ENCODE measurements at regions not wholly inside any gene's neighbourhood (a gene's known extent, or its start where the extent isn't known, plus 50 kb on each side); places are given as distances from the start of the nearest gene placed in this dataset.

GRCh38 chr20:16107172-16107870 is 465.9 kb downstream of the KIF16B start:
- H3K4me3 ChIP-seq (ENCODE audit: low read length in 2 of 2), result no peak overlapping the region
- H3K36me3 ChIP-seq (replicated peaks in 1 of 2; ENCODE audit: control insufficient read depth in 2 of 2, insufficient read depth in 2 of 2, low read length in 2 of 2), result no peaks in the 10 kb centered on the region
- H3K23ac ChIP-seq (ENCODE audit: low read depth, low read length, poor library complexity), result no peak overlapping the region
- H4K8ac ChIP-seq (ENCODE audit: low read depth, low read length), result no peak overlapping the region
- H2AK5ac ChIP-seq (ENCODE audit: low read depth, low read length), result no peak overlapping the region
- H3K27me3 ChIP-seq (ENCODE audit: control insufficient read depth in 3 of 3, insufficient read depth in 3 of 3, low read depth in 1 of 3, low read length in 3 of 3), result peaks cover 0 to 9% (median 0%) of the 10 kb centered on the region in 3 experiments
- WGBS, 2 donors (ENCODE audit: extremely low coverage in 2 of 2, insufficient read length in 2 of 2, insufficient replicate concordance in 1 of 2), result no CpG with 5 or more reads among the region's 7 CpGs
- no peak overlapping the region for H2BK5ac ChIP-seq (ENCODE audit: low read length)
- H3K4me2 ChIP-seq (ENCODE audit: insufficient read depth, low read length, poor library complexity, severe bottlenecking), result no peak overlapping the region
- no peak overlapping the region for H3K4ac ChIP-seq (ENCODE audit: low read length)
- no peak overlapping the region for H3K27ac ChIP-seq (replicated peaks; ENCODE audit: low read length)
- DNase-seq (ENCODE audit: low spot score), result no peak
- no peak overlapping the region for H2BK120ac ChIP-seq (ENCODE audit: low read depth, low read length)
- peaks cover 6 to 13% of the 10 kb centered on the region in 2 donors for H3K4me1 ChIP-seq (ENCODE audit: control insufficient read depth in 2 of 2, insufficient read depth in 1 of 2, low read depth in 1 of 2, low read length in 2 of 2)
- no peak overlapping the region for H2BK12ac ChIP-seq (ENCODE audit: low read length)
- no peaks in the 10 kb centered on the region for H3K79me1 ChIP-seq (ENCODE audit: low read depth, low read length)
- H2BK15ac ChIP-seq (ENCODE audit: low read length), result no peak overlapping the region
- H4K91ac ChIP-seq (ENCODE audit: low read depth, low read length, poor library complexity), result no peak overlapping the region
- no peaks in the 10 kb centered on the region for H3K9me3 ChIP-seq (replicated peaks in 1 of 2; ENCODE audit: control insufficient read depth in 2 of 2, insufficient read depth in 1 of 2, low read depth in 1 of 2, low read length in 2 of 2)
- peak overlapping the region; percentile 61 for H2AFZ ChIP-seq (ENCODE audit: low read length)
- no peak overlapping the region for H3K14ac ChIP-seq (ENCODE audit: low read length)
- H3K9ac ChIP-seq (ENCODE audit: low read depth, low read length, poor library complexity), result no peak overlapping the region
- H3K18ac ChIP-seq (ENCODE audit: low read length), result no peak overlapping the region

DNA sequence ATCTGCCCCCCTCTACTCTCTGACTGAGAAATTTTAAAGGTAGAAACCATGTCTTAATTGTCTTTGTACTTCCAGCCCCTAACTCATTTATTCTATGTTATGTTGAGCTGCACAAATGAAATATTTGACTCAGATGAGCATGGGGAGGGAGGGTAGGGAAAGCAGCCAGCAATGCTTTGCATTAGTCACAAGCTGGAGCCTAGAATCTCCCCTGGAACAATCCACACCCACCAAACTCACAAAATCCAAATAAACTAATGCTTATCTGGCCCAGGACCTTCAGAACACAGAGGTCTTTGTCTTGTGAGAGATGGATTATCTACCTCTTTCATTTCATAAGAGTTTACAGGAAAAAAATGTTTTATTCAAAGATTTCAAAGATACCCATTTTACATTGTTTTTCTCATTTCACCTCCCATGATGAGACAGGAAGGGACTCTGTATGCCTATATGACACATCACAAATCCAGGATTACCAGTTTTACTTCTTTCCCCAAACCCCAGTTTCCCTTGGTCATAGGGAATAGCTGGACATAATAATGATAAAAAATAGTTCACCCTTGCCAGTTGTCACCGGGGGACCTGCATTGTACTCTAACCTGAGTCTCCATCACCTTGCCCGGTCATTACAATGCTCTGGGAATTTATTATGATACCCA is 466.9 kb downstream of the KIF16B start:
- Histone ChIP-seq H2BK120ac (ENCODE audit: low read depth, low read length) (no peak overlapping the region), H3K23ac (ENCODE audit: low read depth, low read length, poor library complexity) (no peak overlapping the region), H4K8ac (ENCODE audit: low read depth, low read length) (no peak overlapping the region), H2AK5ac (ENCODE audit: low read depth, low read length) (no peak overlapping the region), H3K4me1 (ENCODE audit: control insufficient read depth in 2 of 2, insufficient read depth in 1 of 2, low read depth in 1 of 2, low read length in 2 of 2) (peaks cover under 1 to 9% of the 10 kb centered on the region in 2 donors), H3K18ac (ENCODE audit: low read length) (no peak overlapping the region), H3K4me3 (ENCODE audit: low read length in 2 of 2) (no peak overlapping the region), H3K36me3 (replicated peaks in 1 of 2; ENCODE audit: control insufficient read depth in 2 of 2, insufficient read depth in 2 of 2, low read length in 2 of 2) (no peaks in the 10 kb centered on the region), H3K14ac (ENCODE audit: low read length) (no peak overlapping the region), H3K9ac (ENCODE audit: low read depth, low read length, poor library complexity) (no peak overlapping the region), H2BK15ac (ENCODE audit: low read length) (no peak overlapping the region), H2BK12ac (ENCODE audit: low read length) (no peak overlapping the region), H3K4me2 (ENCODE audit: insufficient read depth, low read length, poor library complexity, severe bottlenecking) (no peak overlapping the region), H3K79me1 (ENCODE audit: low read depth, low read length) (no peaks in the 10 kb centered on the region), H3K9me3 (replicated peaks in 1 of 2; ENCODE audit: control insufficient read depth in 2 of 2, insufficient read depth in 1 of 2, low read depth in 1 of 2, low read length in 2 of 2) (no peaks in the 10 kb centered on the region), H4K91ac (ENCODE audit: low read depth, low read length, poor library complexity) (no peak overlapping the region), H3K27ac (replicated peaks; ENCODE audit: low read length) (no peak overlapping the region), H2AFZ (ENCODE audit: low read length) (no peak overlapping the region), H3K4ac (ENCODE audit: low read length) (no peak overlapping the region), H2BK5ac (ENCODE audit: low read length) (no peak overlapping the region), H3K27me3 (ENCODE audit: control insufficient read depth in 3 of 3, insufficient read depth in 3 of 3, low read depth in 1 of 3, low read length in 3 of 3) (peaks cover 0 to 9% (median 0%) of the 10 kb centered on the region in 3 experiments)
- no peak for DNase-seq (ENCODE audit: low spot score)
- no CpG with 5 or more reads among the region's 2 CpGs for WGBS, 2 donors (ENCODE audit: extremely low coverage in 2 of 2, insufficient read length in 2 of 2, insufficient replicate concordance in 1 of 2)

- Histone ChIP-seq H2AFZ (ENCODE audit: low read length) (no peak overlapping the region), H2BK12ac (ENCODE audit: low read length) (no peak overlapping the region), H2BK5ac (ENCODE audit: low read length) (no peak overlapping the region), H3K27me3 (ENCODE audit: control insufficient read depth in 3 of 3, insufficient read depth in 3 of 3, low read depth in 1 of 3, low read length in 3 of 3) (peaks cover 0 to 9% (median 0%) of the 10 kb centered on the region in 3 experiments), H2AK5ac (ENCODE audit: low read depth, low read length) (no peak overlapping the region), H3K18ac (ENCODE audit: low read length) (no peak overlapping the region), H4K91ac (ENCODE audit: low read depth, low read length, poor library complexity) (no peak overlapping the region), H3K14ac (ENCODE audit: low read length) (no peak overlapping the region), H3K27ac (replicated peaks; ENCODE audit: low read length) (no peak overlapping the region), H3K36me3 (replicated peaks in 1 of 2; ENCODE audit: control insufficient read depth in 2 of 2, insufficient read depth in 2 of 2, low read length in 2 of 2) (no peaks in the 10 kb centered on the region), H3K4me3 (ENCODE audit: low read length in 2 of 2) (no peak overlapping the region), H2BK120ac (ENCODE audit: low read depth, low read length) (no peak overlapping the region), H3K9me3 (replicated peaks in 1 of 2; ENCODE audit: control insufficient read depth in 2 of 2, insufficient read depth in 1 of 2, low read depth in 1 of 2, low read length in 2 of 2) (no peaks in the 10 kb centered on the region), H3K23ac (ENCODE audit: low read depth, low read length, poor library complexity) (no peak overlapping the region), H3K9ac (ENCODE audit: low read depth, low read length, poor library complexity) (no peak overlapping the region), H4K8ac (ENCODE audit: low read depth, low read length) (no peak overlapping the region), H3K4me2 (ENCODE audit: insufficient read depth, low read length, poor library complexity, severe bottlenecking) (no peak overlapping the region), H3K79me1 (ENCODE audit: low read depth, low read length) (no peaks in the 10 kb centered on the region), H3K4ac (ENCODE audit: low read length) (no peak overlapping the region), H3K4me1 (ENCODE audit: control insufficient read depth in 2 of 2, insufficient read depth in 1 of 2, low read depth in 1 of 2, low read length in 2 of 2) (peaks cover 0 to 7% of the 10 kb centered on the region in 2 donors), H2BK15ac (ENCODE audit: low read length) (no peak overlapping the region)
- DNase-seq (ENCODE audit: low spot score), result no peak
Observed at GRCh38 chr20:16104783-16105182, 468.5 kb downstream of the KIF16B start.
